IMR-90 (cell line): ENCODE measurements at regions not wholly inside any gene's neighbourhood (a gene's known extent, or its start where the extent isn't known, plus 50 kb on each side); places are given as distances from the start of the nearest gene placed in this dataset.

ENCODE experiments used
- ATAC-seq: fragments of 200-7000 bp; cut with Tn5 transposase; 2 replicates; pipeline ENCODE4 v1.9.1; 2020; ENCODE audit warnings: low read depth, mild to moderate bottlenecking, moderate library complexity
- BruUV-seq: library from RNA; stranded (reverse); fragments of 400-500 nt; replicated peaks from 2 replicates; lab custom pipeline; 2021; lab: Mats Ljungman, UMichigan
- CTCF ChIA-PET: fragments of 300-600 bp; formaldehyde crosslinking; extraction: SDS; loops from one replicate; lab custom pipeline; 2021; ENCODE audit warnings: antibody characterized with exemption; lab: Yijun Ruan, JAX
- POLR2A ChIA-PET: fragments of 300-600 bp; sonication (Branson Sonifier 250); formaldehyde crosslinking; loops from one replicate; lab custom pipeline; 2022; ENCODE audit warnings: antibody characterized with exemption; ENCODE audit not compliant: unreplicated experiment; lab: Charles Lee
- DNase-seq: peaks from one replicate; pipeline ENCODE4 v3.0.0; 2013
- H2AFZ ChIP-seq: replicated peaks from 2 replicates; pipeline ENCODE3; 2013; ENCODE audit warnings: low read length, mild to moderate bottlenecking; ENCODE audit not compliant: poor library complexity
- H2AK5ac ChIP-seq: 2 replicates; pipeline ENCODE4 v1.6.1; 2013; ENCODE audit warnings: low read depth, low read length, inconsistent platforms
- H2AK9ac ChIP-seq: replicated peaks from 2 replicates; pipeline ENCODE3; 2013; ENCODE audit warnings: mild to moderate bottlenecking, low read depth, low read length, moderate library complexity; ENCODE audit not compliant: poor library complexity
- H2BK120ac ChIP-seq: 2 replicates; pipeline ENCODE4 v1.6.1; 2013; ENCODE audit warnings: low read depth, low read length, inconsistent platforms
- H2BK15ac ChIP-seq: 3 replicates; pipeline ENCODE4 v1.6.1; 2013; ENCODE audit warnings: low read depth, low read length, inconsistent platforms
- H2BK20ac ChIP-seq: 2 replicates; pipeline ENCODE4 v1.6.1; 2013; ENCODE audit warnings: low read depth, mild to moderate bottlenecking, inconsistent platforms, low read length, moderate library complexity
- H2BK5ac ChIP-seq: 2 replicates; pipeline ENCODE4 v1.6.1; 2013; ENCODE audit warnings: mild to moderate bottlenecking, low read depth, low read length, inconsistent platforms; ENCODE audit not compliant: poor library complexity, severe bottlenecking
- H3K14ac ChIP-seq: replicated peaks from 2 replicates; pipeline ENCODE4 v1.6.1; 2013; ENCODE audit warnings: low read depth, low read length, inconsistent platforms
- H3K18ac ChIP-seq: 2 replicates; pipeline ENCODE4 v1.6.1; 2013; ENCODE audit warnings: low read depth, low read length, control low read depth
- H3K23ac ChIP-seq: 2 replicates; pipeline ENCODE4 v1.6.1; 2013; ENCODE audit warnings: low read depth, low read length, inconsistent platforms
- H3K27ac ChIP-seq: 2 replicates; pipeline ENCODE4 v1.5.1; 2013; ENCODE audit warnings: mild to moderate bottlenecking, control low read depth, low read length; ENCODE audit not compliant: insufficient read depth
- H3K27me3 ChIP-seq: 2 replicates; pipeline ENCODE4 v1.6.1; 2013; ENCODE audit warnings: low read length; ENCODE audit not compliant: control insufficient read depth, insufficient read depth
- H3K36me3 ChIP-seq: 2 replicates; pipeline ENCODE4 v1.6.1; 2013; ENCODE audit warnings: low read length, mixed read lengths; ENCODE audit not compliant: control insufficient read depth, insufficient read depth
- H3K4ac ChIP-seq: 2 replicates; pipeline ENCODE4 v1.6.1; 2013; ENCODE audit warnings: low read depth, low read length, inconsistent platforms
- H3K4me1 ChIP-seq: 2 replicates; pipeline ENCODE4 v1.6.1; 2013; ENCODE audit warnings: low read length, mixed read lengths; ENCODE audit not compliant: control insufficient read depth, insufficient read depth
- H3K4me2 ChIP-seq: 2 replicates; pipeline ENCODE4 v1.6.1; 2013; ENCODE audit warnings: low read depth, mild to moderate bottlenecking, control low read depth, low read length, moderate library complexity
- H3K4me3 ChIP-seq: 2 replicates; pipeline ENCODE4 v1.5.1; 2013; ENCODE audit warnings: low read depth, mild to moderate bottlenecking, control low read depth, low read length, moderate library complexity; ENCODE audit not compliant: insufficient read depth
- H3K56ac ChIP-seq: 2 replicates; pipeline ENCODE4 v1.6.1; 2013; ENCODE audit warnings: low read length, inconsistent platforms; ENCODE audit not compliant: insufficient read depth; ENCODE audit errors: extremely low read depth
- H3K79me1 ChIP-seq, 2 experiments: 2 replicates each; pipeline ENCODE4 v1.6.1; 2013; ENCODE audit warnings: low read length in 2 of 2, inconsistent platforms in 1 of 2, low read depth in 1 of 2
- H3K9ac ChIP-seq: 2 replicates; pipeline ENCODE4 v1.6.1; 2013; ENCODE audit warnings: low read depth, low read length, control low read depth
- H3K9me1 ChIP-seq: 2 replicates; pipeline ENCODE4 v1.6.1; 2013; ENCODE audit warnings: low read length, inconsistent platforms; ENCODE audit not compliant: insufficient read depth
- H3K9me3 ChIP-seq: 2 replicates; pipeline ENCODE4 v1.6.1; 2013; ENCODE audit warnings: low read length; ENCODE audit not compliant: control insufficient read depth, insufficient read depth
- H4K20me1 ChIP-seq: 2 replicates; pipeline ENCODE4 v1.6.1; 2013; ENCODE audit warnings: low read length, inconsistent platforms; ENCODE audit not compliant: insufficient read depth
- H4K5ac ChIP-seq: 2 replicates; pipeline ENCODE4 v1.6.1; 2013; ENCODE audit warnings: mild to moderate bottlenecking, low read depth, low read length, control low read depth
- H4K8ac ChIP-seq, 2 experiments: 2 replicates each; pipeline ENCODE4 v1.6.1; 2013; ENCODE audit warnings: low read depth in 2 of 2, low read length in 2 of 2, control low read depth in 1 of 2, inconsistent platforms in 1 of 2
- H4K91ac ChIP-seq: 2 replicates; pipeline ENCODE4 v1.6.1; 2013; ENCODE audit warnings: low read depth, low read length, inconsistent platforms; ENCODE audit not compliant: insufficient read depth
- BHLHE40 ChIP-seq: fragments of 150-350 bp; IDR thresholded peaks from 2 replicates; pipeline ENCODE4 v1.6.1; 2016; ENCODE audit warnings: mild to moderate bottlenecking, low read depth, low read length
- CEBPB ChIP-seq: IDR thresholded peaks from 2 replicates; pipeline ENCODE4 v1.6.1; 2012; ENCODE audit warnings: low read depth, low read length, improper control_type of control experiment
- MAZ ChIP-seq: IDR thresholded peaks from 2 replicates; pipeline ENCODE4 v1.6.1; 2012; ENCODE audit warnings: low read depth, mild to moderate bottlenecking, low read length, improper control_type of control experiment, moderate library complexity, borderline replicate concordance
- MXI1 ChIP-seq: IDR thresholded peaks from 2 replicates; pipeline ENCODE4 v1.6.1; 2012; ENCODE audit warnings: low read depth, mild to moderate bottlenecking, low read length, moderate library complexity, borderline replicate concordance
- NFE2L2 ChIP-seq: fragments of 150-350 bp; IDR thresholded peaks from 2 replicates; pipeline ENCODE4 v1.6.1; 2016; ENCODE audit warnings: low read depth, mild to moderate bottlenecking, low read length
- POLR2A ChIP-seq: IDR thresholded peaks from 2 replicates; pipeline ENCODE4 v1.6.1; 2012; ENCODE audit warnings: mild to moderate bottlenecking, low read depth, low read length
- RAD21 ChIP-seq: IDR thresholded peaks from 2 replicates; pipeline ENCODE4 v1.6.1; 2012; ENCODE audit warnings: low read length, improper control_type of control experiment
- RFX5 ChIP-seq: IDR thresholded peaks from 2 replicates; pipeline ENCODE4 v1.8.0; 2012; ENCODE audit warnings: low read depth, mild to moderate bottlenecking, low read length, moderate library complexity
- SMC3 ChIP-seq: fragments of 150-350 bp; IDR thresholded peaks from 2 replicates; pipeline ENCODE4 v1.6.1; 2016; ENCODE audit warnings: low read depth, mild to moderate bottlenecking, antibody characterized with exemption, low read length, moderate library complexity
- WGBS, 2 experiments: methylation state at CpG; one replicate each; pipeline versions ENCODE4 v1.1.5 to v1.1.7; 2013; ENCODE audit warnings: missing lambda C conversion rate in 2 of 2; ENCODE audit not compliant: insufficient read length in 1 of 2; ENCODE audit errors: extremely low coverage in 2 of 2; 5-methylcytosine and 5-hydroxymethylcytosine counted together
- dilution Hi-C: fragments of 300-500 bp; cut with HindIII; formaldehyde crosslinking; loops from one replicate; pipeline ENCODE4 v1.14.3; 2018; ENCODE audit warnings: low sequenced_read_pairs; ENCODE audit not compliant: unreplicated experiment
- in situ Hi-C: fragments of 300-500 bp; cut with MboI; formaldehyde crosslinking; loops from 3 replicates; pipeline ENCODE4 v1.14.3; 2019; ENCODE audit warnings: low sequenced_read_pairs, inconsistent platforms, mixed read lengths
- intact Hi-C: fragments of 100-400 bp; cut with micrococcal nuclease; formaldehyde crosslinking; loops from 2 replicates; pipeline ENCODE4 v1.10.0; 2022
- TF ChIP-seq, protein P1 (sequence below): fragments of 150-350 bp; IDR thresholded peaks from 2 replicates; pipeline ENCODE4 v1.6.1; 2016; ENCODE audit warnings: low read depth, mild to moderate bottlenecking, low read length, moderate library complexity, borderline replicate concordance
- TF ChIP-seq, protein P2 (sequence below): fragments of 150-350 bp; IDR thresholded peaks from 2 replicates; pipeline ENCODE4 v1.6.1; 2017; ENCODE audit warnings: mild to moderate bottlenecking, antibody characterized with exemption, low read length, low read depth

DNA sequence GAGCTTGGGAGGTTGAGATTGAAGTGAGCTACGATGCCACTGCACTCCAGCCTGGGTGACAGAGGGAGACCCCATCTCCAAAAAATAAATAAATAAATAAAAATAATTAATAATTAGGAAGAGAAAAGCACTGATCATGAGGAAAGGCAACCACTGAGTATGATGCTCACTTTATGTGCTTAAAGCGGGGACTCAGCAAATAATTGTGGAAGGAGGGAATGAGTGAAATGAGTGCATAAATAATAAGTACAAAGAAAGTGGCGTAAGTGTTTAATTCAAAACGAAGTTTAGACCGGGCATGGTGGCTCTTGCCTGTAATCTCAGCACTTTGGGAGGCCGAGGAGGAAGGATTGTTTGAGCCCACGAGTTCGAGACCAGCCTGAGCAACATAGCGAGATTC is 94.9 kb upstream of the MKLN1 start:
- TF ChIP-seq RFX5 (no peak), NFE2L2 (no peak), MAZ (no peak), RAD21 (no peak), MXI1 (no peak), BHLHE40 (no peak), SMC3 (no peak), CEBPB (no peak), POLR2A (no peak)
- TF ChIP-seq, protein P1, sequence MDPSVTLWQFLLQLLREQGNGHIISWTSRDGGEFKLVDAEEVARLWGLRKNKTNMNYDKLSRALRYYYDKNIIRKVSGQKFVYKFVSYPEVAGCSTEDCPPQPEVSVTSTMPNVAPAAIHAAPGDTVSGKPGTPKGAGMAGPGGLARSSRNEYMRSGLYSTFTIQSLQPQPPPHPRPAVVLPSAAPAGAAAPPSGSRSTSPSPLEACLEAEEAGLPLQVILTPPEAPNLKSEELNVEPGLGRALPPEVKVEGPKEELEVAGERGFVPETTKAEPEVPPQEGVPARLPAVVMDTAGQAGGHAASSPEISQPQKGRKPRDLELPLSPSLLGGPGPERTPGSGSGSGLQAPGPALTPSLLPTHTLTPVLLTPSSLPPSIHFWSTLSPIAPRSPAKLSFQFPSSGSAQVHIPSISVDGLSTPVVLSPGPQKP = no peak
- TF ChIP-seq, protein P2, sequence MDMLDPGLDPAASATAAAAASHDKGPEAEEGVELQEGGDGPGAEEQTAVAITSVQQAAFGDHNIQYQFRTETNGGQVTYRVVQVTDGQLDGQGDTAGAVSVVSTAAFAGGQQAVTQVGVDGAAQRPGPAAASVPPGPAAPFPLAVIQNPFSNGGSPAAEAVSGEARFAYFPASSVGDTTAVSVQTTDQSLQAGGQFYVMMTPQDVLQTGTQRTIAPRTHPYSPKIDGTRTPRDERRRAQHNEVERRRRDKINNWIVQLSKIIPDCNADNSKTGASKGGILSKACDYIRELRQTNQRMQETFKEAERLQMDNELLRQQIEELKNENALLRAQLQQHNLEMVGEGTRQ = no peak
- no peak overlapping the region for H3K4me2 ChIP-seq
- in situ Hi-C loops = no loop called here
- no peaks in the 10 kb centered on the region for H3K9me3 ChIP-seq
- H3K9me1 ChIP-seq = peaks cover 8% of the 10 kb centered on the region
- no peak overlapping the region for H2AFZ ChIP-seq
- no peak overlapping the region for H2BK5ac ChIP-seq
- no peaks in the 10 kb centered on the region for H4K20me1 ChIP-seq
- no peak for ATAC-seq
- no peaks in the 10 kb centered on the region; a peak in 1 of 4 replicates for H3K79me1 ChIP-seq
- peak overlapping the region; percentile 13; the same call in 1 of the 3 replicates for H2BK15ac ChIP-seq
- no TSS peak for BruUV-seq
- no peak overlapping the region for H3K4me3 ChIP-seq
- H3K27me3 ChIP-seq = no peaks in the 10 kb centered on the region
- peak overlapping the region; percentile 43; the same call in 1 of the 2 replicates for H3K4ac ChIP-seq
- DNase-seq = no peak
- no peak overlapping the region for H3K18ac ChIP-seq
- 94% methylated on average over 3 of the region's 9 CpGs; no CpG with 5 or more reads in 1 of the 2 experiments for WGBS, 2 experiments
- ChIA-PET POLR2A (no interaction called here), CTCF (no interaction called here)
- no peak overlapping the region for H3K9ac ChIP-seq
- H2AK9ac ChIP-seq = no peak overlapping the region
- no peak overlapping the region for H4K8ac ChIP-seq
- no peak overlapping the region for H4K5ac ChIP-seq
- H3K27ac ChIP-seq = no peak overlapping the region
- no peaks in the 10 kb centered on the region for H3K36me3 ChIP-seq
- dilution Hi-C loops = no loop called here
- no peak overlapping the region for H4K91ac ChIP-seq
- no peak overlapping the region; the same call in 1 of the 2 replicates for H2BK20ac ChIP-seq
- H2AK5ac ChIP-seq = peak overlapping the region; percentile 37; the same call in 1 of the 2 replicates
- intact Hi-C loops = no loop called here
- H3K4me1 ChIP-seq = peaks cover 11% of the 10 kb centered on the region
- no peak overlapping the region for H3K23ac ChIP-seq
- peak overlapping the region; percentile 57 for H2BK120ac ChIP-seq
- no peak overlapping the region for H3K14ac ChIP-seq
- H3K56ac ChIP-seq = no peak overlapping the region
